Upper lobe of left lung (tissue), 6 donors: ENCODE measurements at regions not wholly inside any gene's neighbourhood (a gene's known extent, or its start where the extent isn't known, plus 50 kb on each side); places are given as distances from the start of the nearest gene placed in this dataset.

Source experiments
- ATAC-seq, 2 donors: fragments of 200-7000 bp; cut with Tn5 transposase; one replicate each; pipeline ENCODE4 v1.9.1; 2022; ENCODE audit warnings: mild to moderate bottlenecking in 2 of 2, moderate library complexity in 2 of 2; ENCODE audit not compliant: low FRiP score in 2 of 2
- DNase-seq, 2 donors: peaks; one replicate each; pipeline ENCODE4 v3.0.0-alpha.2; 2019 to 2020
- H3K27ac ChIP-seq, 4 donors: fragments of 200-600 bp; sonication (generic); one replicate each; pipeline ENCODE4 v1.5.1; 2016 to 2019
- H3K27me3 ChIP-seq, 4 donors: fragments of 200-600 bp; sonication (generic); one replicate each; pipeline ENCODE4 v1.5.1; 2017 to 2019
- H3K36me3 ChIP-seq, 4 donors: fragments of 200-600 bp; sonication (generic); one replicate each; pipeline ENCODE4 v1.5.1; 2016 to 2019
- H3K4me1 ChIP-seq, 4 donors: fragments of 200-600 bp; sonication (generic); one replicate each; pipeline ENCODE4 v1.5.1; 2018 to 2019
- H3K4me3 ChIP-seq, 4 donors: fragments of 200-600 bp; sonication (generic); one replicate each; pipeline ENCODE4 v1.5.1; 2017 to 2019; ENCODE audit warnings: mild to moderate bottlenecking in 2 of 4, moderate library complexity in 1 of 4
- H3K9me3 ChIP-seq, 4 donors: fragments of 200-600 bp; sonication (generic); one replicate each; pipeline ENCODE4 v1.5.1; 2018 to 2019
- CTCF ChIP-seq, 6 experiments: fragments of 450-650 bp in 4 of 6; fragments of 200-600 bp in 2 of 6; sonication (generic) in 2 of 6; IDR thresholded peaks; one replicate each; pipeline ENCODE4 v1.5.1; 2016 to 2019; ENCODE audit warnings: antibody characterized with exemption in 6 of 6
- EP300 ChIP-seq, 4 donors: sonication (generic); formaldehyde crosslinking; IDR thresholded peaks; one replicate each; pipeline ENCODE4 v1.5.1; 2017; ENCODE audit warnings: antibody characterized with exemption in 4 of 4, control low read depth in 2 of 4
- POLR2A ChIP-seq, 4 donors: fragments of 450-650 bp; IDR thresholded peaks; one replicate each; pipeline ENCODE4 v1.5.1; 2016 to 2017; ENCODE audit warnings: antibody characterized with exemption in 4 of 4, mild to moderate bottlenecking in 2 of 4
- POLR2AphosphoS5 ChIP-seq, 2 donors: sonication (generic); formaldehyde crosslinking; IDR thresholded peaks; one replicate each; pipeline ENCODE4 v1.5.1; 2017; ENCODE audit warnings: antibody characterized with exemption in 2 of 2
- WGBS, 2 donors: methylation state at CpG; one replicate each; pipeline ENCODE4 v1.1.5; 2017 to 2018; 5-methylcytosine and 5-hydroxymethylcytosine counted together
- donor health status: DM: no; HTN: no; CAD: no; lungs with moderate emphysema.
- donor health status: DM: no; HTN: yes; CAD: no; lungs with severe emphysema.

DNA sequence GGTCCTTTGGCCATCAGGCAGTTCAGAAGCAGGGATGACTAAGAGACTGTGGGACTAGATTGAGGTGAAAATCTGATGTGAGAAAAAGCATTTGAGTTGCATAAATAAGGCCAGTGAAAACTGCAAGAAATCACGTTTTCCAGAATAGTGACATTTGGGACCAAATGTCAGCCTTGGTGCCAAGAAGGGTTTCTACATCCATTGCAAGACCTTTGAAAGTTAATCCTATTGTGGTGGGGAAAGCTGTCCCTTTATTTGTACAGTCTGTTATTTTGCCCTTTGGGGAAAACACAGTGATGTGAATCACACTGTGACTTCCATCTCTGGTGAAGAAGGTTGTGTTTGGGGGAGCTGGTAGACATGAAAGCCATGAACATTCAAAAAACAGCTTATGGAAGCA is 153.5 kb upstream of the SIX2 start:
- no peaks in the 10 kb centered on the region for H3K4me1 ChIP-seq
- ATAC-seq (no peak), DNase-seq (no peak)
- no peaks in the 10 kb centered on the region for H3K9me3 ChIP-seq
- no peaks in the 10 kb centered on the region for H3K36me3 ChIP-seq
- H3K27ac ChIP-seq, result no peak overlapping the region
- 72 to 87% methylated on average over 1 of the region's 1 CpG for WGBS, 2 donors
- peaks cover 0 to 6% (median under 1%) of the 10 kb centered on the region in 4 donors for H3K27me3 ChIP-seq
- no peak for TF ChIP-seq POLR2AphosphoS5 (IDR thresholded peaks at IDR 0.05)
- no peak for TF ChIP-seq POLR2A (IDR thresholded peaks at IDR 0.05)
- TF ChIP-seq EP300 (IDR thresholded peaks at IDR 0.05), result no peak
- TF ChIP-seq CTCF (IDR thresholded peaks at IDR 0.05), result no peak
- no peak overlapping the region for H3K4me3 ChIP-seq

DNA sequence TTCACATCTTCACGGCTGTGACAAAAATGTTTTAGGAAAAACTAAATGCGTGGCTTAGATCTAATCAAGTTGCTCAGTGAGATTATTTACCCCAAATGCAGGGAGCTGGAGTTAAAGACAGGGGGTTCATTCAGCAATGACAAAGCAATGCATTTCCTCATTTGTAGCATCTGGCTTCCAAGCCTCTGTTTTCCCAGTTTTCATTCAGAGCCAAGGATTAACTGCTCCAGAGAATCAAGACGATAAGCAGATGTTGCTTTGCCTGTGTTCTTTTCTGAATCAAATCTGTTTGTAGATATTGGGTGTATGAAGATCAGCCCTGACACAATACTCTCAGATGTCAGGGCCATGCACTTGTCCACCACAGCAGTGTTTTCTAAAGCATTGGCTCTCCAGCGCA is 147.4 kb upstream of the SIX2 start:
- H3K4me3 ChIP-seq, result no peak overlapping the region
- no peaks in the 10 kb centered on the region for H3K36me3 ChIP-seq
- no peak overlapping the region for H3K27ac ChIP-seq
- WGBS, 2 donors, result 78 to 93% methylated on average over 4 of the region's 4 CpGs
- ATAC-seq, result no peak
- H3K27me3 ChIP-seq, result no peaks in the 10 kb centered on the region
- H3K9me3 ChIP-seq, result no peaks in the 10 kb centered on the region
- no peak for DNase-seq
- no peak for TF ChIP-seq POLR2AphosphoS5 (IDR thresholded peaks at IDR 0.05)
- no peak for TF ChIP-seq POLR2A (IDR thresholded peaks at IDR 0.05)
- no peak for TF ChIP-seq CTCF (IDR thresholded peaks at IDR 0.05)
- TF ChIP-seq EP300 (IDR thresholded peaks at IDR 0.05), result no peak
- H3K4me1 ChIP-seq, result no peaks in the 10 kb centered on the region

DNA sequence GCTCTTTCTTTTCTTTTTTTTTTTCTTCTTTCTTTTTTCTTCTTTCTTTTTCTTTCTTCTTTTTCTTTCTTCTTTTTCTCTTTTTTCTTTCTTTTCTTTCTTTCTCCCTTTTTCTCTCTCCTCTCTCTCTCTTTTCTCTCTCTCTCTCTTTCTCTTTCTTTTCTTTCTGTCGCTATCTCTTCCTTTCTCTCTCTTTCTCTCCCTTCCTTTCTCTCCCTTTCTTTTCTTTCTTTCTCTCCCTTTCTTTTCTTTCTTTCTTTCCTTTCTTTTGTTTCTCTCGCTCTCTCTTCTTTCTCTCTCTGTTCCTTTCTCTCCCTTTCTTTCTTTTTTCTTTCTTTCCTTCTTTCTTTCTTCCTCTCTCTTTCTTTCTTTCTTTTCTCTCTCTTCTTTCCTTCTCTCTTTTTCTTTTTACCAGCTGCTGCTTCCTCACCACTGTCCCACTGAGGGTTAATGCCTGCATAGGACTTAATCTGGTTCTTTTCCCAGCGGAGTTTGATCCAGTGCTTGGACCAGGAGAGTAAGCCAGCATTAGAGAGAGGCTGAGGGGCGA is 145.4 kb upstream of the SIX2 start:
- no peaks in the 10 kb centered on the region for H3K4me1 ChIP-seq
- WGBS, 2 donors, result 85 to 89% methylated on average over 4 of the region's 4 CpGs
- H3K27ac ChIP-seq, result no peak overlapping the region
- no peaks in the 10 kb centered on the region for H3K27me3 ChIP-seq
- DNase-seq (no peak), ATAC-seq (no peak)
- H3K36me3 ChIP-seq, result no peaks in the 10 kb centered on the region
- no peak overlapping the region for H3K4me3 ChIP-seq
- peaks cover 0 to 13% (median 7%) of the 10 kb centered on the region in 4 donors for H3K9me3 ChIP-seq
- TF ChIP-seq CTCF (IDR thresholded peaks at IDR 0.05) (no peak), POLR2A (IDR thresholded peaks at IDR 0.05) (no peak), POLR2AphosphoS5 (IDR thresholded peaks at IDR 0.05) (no peak), EP300 (IDR thresholded peaks at IDR 0.05) (no peak)

DNA sequence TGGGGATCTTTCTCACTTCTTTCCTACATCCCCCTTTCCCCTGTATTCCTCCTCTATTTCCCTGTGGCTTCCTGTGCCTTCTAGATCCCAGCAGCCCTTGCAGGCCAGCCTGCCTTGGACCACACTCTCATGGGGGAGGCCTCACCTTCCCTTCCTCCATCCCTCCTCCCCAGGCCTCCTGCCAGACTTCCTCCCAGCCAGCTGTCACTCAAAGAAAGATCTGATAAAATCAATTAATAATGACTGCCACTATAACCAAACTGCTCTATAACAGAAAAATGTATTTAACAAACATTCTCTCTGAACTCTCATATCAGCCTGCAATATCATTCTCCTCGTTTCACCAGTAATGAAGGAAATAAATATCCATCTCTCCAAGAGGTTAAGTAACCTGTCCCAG is 144.9 kb upstream of the SIX2 start:
- no peak overlapping the region for H3K27ac ChIP-seq
- 57 to 62% methylated on average over 1 of the region's 1 CpG for WGBS, 2 donors
- no peak overlapping the region for H3K4me3 ChIP-seq
- no peaks in the 10 kb centered on the region for H3K27me3 ChIP-seq
- H3K36me3 ChIP-seq, result no peaks in the 10 kb centered on the region
- DNase-seq (no peak), ATAC-seq (no peak)
- TF ChIP-seq POLR2A (IDR thresholded peaks at IDR 0.05) (no peak), POLR2AphosphoS5 (IDR thresholded peaks at IDR 0.05) (no peak), CTCF (IDR thresholded peaks at IDR 0.05) (no peak), EP300 (IDR thresholded peaks at IDR 0.05) (no peak)
- no peaks in the 10 kb centered on the region for H3K4me1 ChIP-seq
- peaks cover 0 to 13% (median 7%) of the 10 kb centered on the region in 4 donors for H3K9me3 ChIP-seq

- H3K36me3 ChIP-seq, result no peaks in the 10 kb centered on the region
- DNase-seq, result no peak
- H3K27ac ChIP-seq, result no peak overlapping the region
- 83 to 89% methylated on average over 10 of the region's 10 CpGs for WGBS, 2 donors
- no peaks in the 10 kb centered on the region for H3K4me1 ChIP-seq
- TF ChIP-seq POLR2A (IDR thresholded peaks at IDR 0.05) (no peak), EP300 (IDR thresholded peaks at IDR 0.05) (no peak), CTCF (IDR thresholded peaks at IDR 0.05) (no peak), POLR2AphosphoS5 (IDR thresholded peaks at IDR 0.05) (no peak)
- no peaks in the 10 kb centered on the region for H3K27me3 ChIP-seq
- ATAC-seq, result no peak
- H3K4me3 ChIP-seq, result no peak overlapping the region
- H3K9me3 ChIP-seq, result peaks cover 0 to 13% (median 7%) of the 10 kb centered on the region in 4 donors
Observed at GRCh38 chr2:45153121-45153520, 143.9 kb upstream of the SIX2 start.
